Ascending aorta (tissue), 2 donors: ENCODE measurements at regions not wholly inside any gene's neighbourhood (a gene's known extent, or its start where the extent isn't known, plus 50 kb on each side); places are given as distances from the start of the nearest gene placed in this dataset.
"Not testable (repeated sequence)": the region's sequence is repeated elsewhere in the genome, so short reads cannot be mapped to it uniquely, and the experiment has no call there.

Experiments used
- DNase-seq, 2 donors: peaks; one replicate each; pipeline ENCODE4 v3.0.0-alpha.2; 2019; ENCODE audit warnings: low spot score in 2 of 2
- H3K27ac ChIP-seq, 2 donors: fragments of 200-600 bp; sonication (generic); one replicate each; pipeline ENCODE4 v1.5.1; 2016 to 2017; ENCODE audit warnings: mild to moderate bottlenecking in 1 of 2
- H3K27me3 ChIP-seq: fragments of 200-600 bp; sonication (generic); one replicate; pipeline ENCODE4 v1.5.1; 2017
- H3K36me3 ChIP-seq, 2 donors: fragments of 200-600 bp; sonication (generic); one replicate each; pipeline ENCODE4 v1.5.1; 2016
- H3K4me1 ChIP-seq, 2 donors: fragments of 200-600 bp; sonication (generic); one replicate each; pipeline ENCODE4 v1.5.1; 2016 to 2017; ENCODE audit warnings: mild to moderate bottlenecking in 1 of 2
- H3K4me3 ChIP-seq, 2 donors: fragments of 200-600 bp; sonication (generic); one replicate each; pipeline ENCODE4 v1.5.1; 2016 to 2017; ENCODE audit warnings: mild to moderate bottlenecking in 1 of 2
- H3K9me3 ChIP-seq, 2 donors: fragments of 200-600 bp; sonication (generic); one replicate each; pipeline ENCODE4 v1.5.1; 2016
- intact Hi-C: fragments of 100-400 bp; cut with DNase I; formaldehyde crosslinking; loops from one replicate; pipeline ENCODE4 v1.15.1; 2023
- TF ChIP-seq, protein P1 (sequence below), 3 experiments: fragments of 200-600 bp in 2 of 3; fragments of 450-650 bp in 1 of 3; sonication (generic) in 2 of 3; IDR thresholded peaks; one replicate each; pipeline ENCODE4 v1.5.1; 2016 to 2019; ENCODE audit warnings: antibody characterized with exemption in 3 of 3, mild to moderate bottlenecking in 1 of 3, moderate library complexity in 1 of 3

DNA sequence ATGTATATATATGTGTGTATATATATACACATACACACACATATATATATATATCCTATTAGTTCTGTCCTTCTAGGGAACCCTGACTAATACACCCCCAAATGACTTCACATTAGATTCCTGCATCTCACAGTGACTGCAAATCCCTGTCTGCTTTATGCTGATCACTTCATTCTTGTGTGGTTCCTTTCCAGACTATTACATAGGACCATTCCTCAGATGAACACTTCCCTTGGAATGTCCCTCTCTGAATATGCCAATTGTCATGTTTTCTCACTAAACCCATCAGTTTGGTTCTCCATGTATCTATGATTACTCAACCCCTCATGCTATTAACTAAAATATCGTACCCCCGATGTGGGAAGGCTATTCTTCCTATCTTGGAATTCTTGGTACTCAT is 605.2 kb upstream of the NR3C2 start:
- Histone ChIP-seq H3K27ac (no peak overlapping the region), H3K9me3 (no peaks in the 10 kb centered on the region), H3K4me3 (no peak overlapping the region), H3K4me1 (no peaks in the 10 kb centered on the region), H3K36me3 (no peaks in the 10 kb centered on the region), H3K27me3 (no peaks in the 10 kb centered on the region)
- intact Hi-C loops = no loop called here
- TF ChIP-seq, protein P1, sequence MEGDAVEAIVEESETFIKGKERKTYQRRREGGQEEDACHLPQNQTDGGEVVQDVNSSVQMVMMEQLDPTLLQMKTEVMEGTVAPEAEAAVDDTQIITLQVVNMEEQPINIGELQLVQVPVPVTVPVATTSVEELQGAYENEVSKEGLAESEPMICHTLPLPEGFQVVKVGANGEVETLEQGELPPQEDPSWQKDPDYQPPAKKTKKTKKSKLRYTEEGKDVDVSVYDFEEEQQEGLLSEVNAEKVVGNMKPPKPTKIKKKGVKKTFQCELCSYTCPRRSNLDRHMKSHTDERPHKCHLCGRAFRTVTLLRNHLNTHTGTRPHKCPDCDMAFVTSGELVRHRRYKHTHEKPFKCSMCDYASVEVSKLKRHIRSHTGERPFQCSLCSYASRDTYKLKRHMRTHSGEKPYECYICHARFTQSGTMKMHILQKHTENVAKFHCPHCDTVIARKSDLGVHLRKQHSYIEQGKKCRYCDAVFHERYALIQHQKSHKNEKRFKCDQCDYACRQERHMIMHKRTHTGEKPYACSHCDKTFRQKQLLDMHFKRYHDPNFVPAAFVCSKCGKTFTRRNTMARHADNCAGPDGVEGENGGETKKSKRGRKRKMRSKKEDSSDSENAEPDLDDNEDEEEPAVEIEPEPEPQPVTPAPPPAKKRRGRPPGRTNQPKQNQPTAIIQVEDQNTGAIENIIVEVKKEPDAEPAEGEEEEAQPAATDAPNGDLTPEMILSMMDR (IDR thresholded peaks at IDR 0.05) = no peak
- no peak for DNase-seq

- no peaks in the 10 kb centered on the region for H3K9me3 ChIP-seq
- no peaks in the 10 kb centered on the region for H3K36me3 ChIP-seq
- no peak overlapping the region for H3K27ac ChIP-seq
- H3K4me1 ChIP-seq = no peaks in the 10 kb centered on the region
- TF ChIP-seq, protein P1 (IDR thresholded peaks at IDR 0.05) = no peak
- no peaks in the 10 kb centered on the region for H3K27me3 ChIP-seq
- DNase-seq = no peak
- no peak overlapping the region for H3K4me3 ChIP-seq
- intact Hi-C loops = no loop called here
Observed at GRCh38 chr4:149045731-149046130, 603.5 kb upstream of the NR3C2 start.

DNA sequence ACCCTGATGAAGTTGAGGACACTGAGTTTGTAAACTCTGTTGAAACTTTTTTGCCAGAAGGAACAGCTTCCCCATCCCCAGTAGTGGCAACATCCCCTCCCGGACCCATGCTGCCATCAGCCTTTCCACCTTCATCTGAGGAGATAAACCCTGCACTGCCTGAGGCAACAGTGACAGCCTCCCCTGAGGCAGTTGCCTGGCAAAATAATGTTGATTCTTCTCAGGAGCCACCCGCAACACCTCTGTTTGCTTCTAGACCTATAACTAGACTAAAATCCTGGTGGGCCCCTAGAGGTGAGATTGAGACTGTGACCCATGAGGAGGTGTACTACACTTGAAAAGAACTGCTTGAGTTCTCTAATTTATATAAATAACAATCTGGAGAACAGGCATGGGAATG is 597.6 kb upstream of the NR3C2 start:
- H3K27me3 ChIP-seq, intact Hi-C loops, DNase-seq, H3K9me3 ChIP-seq, H3K4me3 ChIP-seq, H3K36me3 ChIP-seq, H3K27ac ChIP-seq, H3K4me1 ChIP-seq: not testable (repeated sequence)

GRCh38 chr4:149031399-149031798 is 589.2 kb upstream of the NR3C2 start:
- no peaks in the 10 kb centered on the region for H3K36me3 ChIP-seq
- H3K4me1 ChIP-seq = no peaks in the 10 kb centered on the region
- DNase-seq = no peak
- H3K27ac ChIP-seq = no peak overlapping the region
- no peak overlapping the region for H3K4me3 ChIP-seq
- H3K9me3 ChIP-seq = no peaks in the 10 kb centered on the region
- intact Hi-C loops = no loop called here
- H3K27me3 ChIP-seq = no peaks in the 10 kb centered on the region
- TF ChIP-seq, protein P1 (IDR thresholded peaks at IDR 0.05) = peak in 1 of 3 experiments; percentile 17

GRCh38 chr4:149029056-149029651 is 586.9 kb upstream of the NR3C2 start:
- TF ChIP-seq, protein P1 (IDR thresholded peaks at IDR 0.05) = no peak
- DNase-seq = no peak
- H3K9me3 ChIP-seq = no peaks in the 10 kb centered on the region
- intact Hi-C loops = no loop called here
- no peaks in the 10 kb centered on the region for H3K36me3 ChIP-seq
- H3K4me3 ChIP-seq = no peak overlapping the region
- H3K27me3 ChIP-seq = no peaks in the 10 kb centered on the region
- no peaks in the 10 kb centered on the region for H3K4me1 ChIP-seq
- H3K27ac ChIP-seq = no peak overlapping the region

DNA sequence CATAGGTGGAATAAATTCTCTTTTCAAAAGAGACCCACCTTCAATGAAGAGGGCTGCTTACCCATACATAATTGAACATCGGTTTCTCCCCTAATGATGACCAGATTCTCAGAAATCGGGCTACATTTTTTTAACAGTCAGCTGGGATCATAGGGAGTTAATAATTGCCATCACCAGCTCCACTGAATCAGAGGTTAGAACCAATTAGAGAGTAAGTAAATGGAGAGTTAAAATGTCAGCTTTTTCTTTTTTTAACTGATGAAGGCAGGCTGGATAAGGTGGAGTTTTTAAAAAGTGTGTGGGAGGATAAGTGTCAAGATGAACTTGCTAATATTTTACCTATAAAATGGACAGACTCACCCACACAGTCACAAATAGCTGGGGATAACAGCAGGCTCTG is 584.5 kb upstream of the NR3C2 start:
- no peaks in the 10 kb centered on the region for H3K36me3 ChIP-seq
- no peaks in the 10 kb centered on the region for H3K27me3 ChIP-seq
- no peaks in the 10 kb centered on the region for H3K4me1 ChIP-seq
- intact Hi-C loops = no loop called here
- no peak overlapping the region for H3K4me3 ChIP-seq
- no peaks in the 10 kb centered on the region for H3K9me3 ChIP-seq
- DNase-seq = no peak
- H3K27ac ChIP-seq = no peak overlapping the region
- TF ChIP-seq, protein P1 (IDR thresholded peaks at IDR 0.05) = no peak
